ENCODE measurements at regions not wholly inside any gene's neighbourhood (a gene's known extent, or its start where the extent isn't known, plus 50 kb on each side); places are given as distances from the start of the nearest gene placed in this dataset.

DNA sequence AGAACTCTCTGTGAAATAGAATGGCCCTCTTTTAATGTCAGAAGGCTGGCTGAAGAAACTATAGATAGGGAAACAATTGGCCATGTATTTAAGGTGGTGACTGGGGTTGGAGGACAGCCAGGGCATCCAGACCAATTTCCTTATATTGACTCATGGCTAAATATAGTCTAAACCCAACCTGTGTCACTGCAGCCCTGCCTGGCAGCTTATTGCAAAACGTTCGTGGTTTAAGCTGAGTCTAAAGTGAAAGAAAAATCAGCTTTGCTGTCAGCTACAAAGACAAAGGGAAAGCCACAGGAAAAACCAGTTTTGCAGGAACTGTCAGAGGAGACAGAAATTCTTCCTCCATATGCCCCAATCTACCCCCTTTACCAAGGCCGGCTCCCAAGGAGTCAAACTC is 902.8 kb upstream of the NDST4 start:
- no peak for TF ChIP-seq POLR2AphosphoS5 (IDR thresholded peaks at IDR 0.05; ENCODE audit: insufficient read depth in 1 of 2, low read depth in 1 of 2)
- TF ChIP-seq POLR2A (IDR thresholded peaks at IDR 0.05): no peak

Measured in vagina (tissue), 2 donors.